ENCODE measurements at regions not wholly inside any gene's neighbourhood (a gene's known extent, or its start where the extent isn't known, plus 50 kb on each side); places are given as distances from the start of the nearest gene placed in this dataset.
"Not testable (repeated sequence)": the region's sequence is repeated elsewhere in the genome, so short reads cannot be mapped to it uniquely, and the experiment has no call there.

DNA sequence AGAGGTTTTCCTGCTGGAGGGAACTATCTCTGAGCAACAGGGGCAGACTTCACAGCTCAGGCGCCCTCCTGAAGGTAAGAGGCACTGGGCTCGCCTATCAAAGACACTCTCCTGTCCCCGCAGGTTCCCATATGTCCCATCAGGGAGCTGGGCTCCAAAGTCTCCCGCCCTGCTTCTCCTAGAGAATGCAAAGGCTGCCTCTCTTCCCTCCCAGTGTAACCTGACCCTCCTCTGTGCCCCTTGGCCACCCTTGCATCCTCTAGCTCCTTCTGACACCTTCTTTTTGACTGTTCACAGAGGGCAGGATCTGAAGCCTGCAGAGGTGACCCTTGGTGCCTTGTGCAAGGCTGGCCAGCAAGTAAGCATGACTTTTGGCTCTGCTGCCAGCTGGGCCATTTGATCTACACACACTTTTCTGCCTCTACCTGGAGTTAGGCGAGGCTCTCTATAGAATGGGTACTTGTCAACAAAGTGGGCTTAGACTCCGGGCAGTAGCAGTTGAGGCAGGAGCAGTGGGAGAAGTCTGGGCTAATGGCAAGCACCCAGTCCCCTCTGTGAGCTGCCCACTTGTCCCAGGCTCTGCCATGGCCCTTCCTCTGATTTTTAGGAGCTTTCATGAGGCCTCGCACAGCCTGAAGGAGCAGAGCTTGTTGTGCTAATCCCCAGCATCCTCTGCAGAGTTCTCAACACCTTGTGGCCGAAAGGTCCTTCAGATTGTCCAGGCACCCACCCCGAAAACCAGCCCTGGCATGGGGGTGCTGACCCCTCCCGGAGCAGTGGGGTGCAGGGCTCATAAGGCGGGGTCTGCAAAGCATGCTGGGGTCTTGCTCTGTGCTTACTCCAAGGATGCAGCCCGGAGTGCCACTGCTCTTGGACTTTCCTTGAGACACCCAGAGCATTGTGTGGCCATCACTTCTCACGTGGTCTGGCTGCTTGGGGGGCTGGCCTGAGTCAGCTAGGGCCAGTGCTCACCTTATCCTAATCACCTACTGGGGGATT is 122.9 kb downstream of the METRNL start:
- no peak for DNase-seq (ENCODE audit: low read depth in 1 of 2, low spot score in 1 of 2)

DNA sequence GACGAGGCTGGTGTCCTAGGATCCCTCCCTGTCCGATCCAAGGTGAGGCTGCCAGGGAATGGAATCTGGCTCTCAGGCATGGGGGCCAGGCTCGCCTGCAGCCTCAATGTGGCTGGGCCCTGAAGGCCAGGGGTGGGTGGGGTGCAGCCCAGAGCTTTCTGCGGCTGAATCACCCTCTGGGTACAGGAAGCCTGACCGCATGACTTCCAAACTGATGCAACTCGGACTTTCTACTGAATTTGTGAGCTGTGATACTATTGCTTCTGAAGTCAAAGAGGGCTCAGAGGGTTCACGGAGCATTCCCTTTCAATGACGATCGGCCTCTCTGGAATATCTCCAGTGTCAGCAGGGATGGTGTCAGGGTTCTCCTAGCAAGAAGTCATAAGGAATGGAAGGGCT is 123.7 kb downstream of the METRNL start:
- DNase-seq (ENCODE audit: low read depth in 1 of 2, low spot score in 1 of 2) = no peak

DNA sequence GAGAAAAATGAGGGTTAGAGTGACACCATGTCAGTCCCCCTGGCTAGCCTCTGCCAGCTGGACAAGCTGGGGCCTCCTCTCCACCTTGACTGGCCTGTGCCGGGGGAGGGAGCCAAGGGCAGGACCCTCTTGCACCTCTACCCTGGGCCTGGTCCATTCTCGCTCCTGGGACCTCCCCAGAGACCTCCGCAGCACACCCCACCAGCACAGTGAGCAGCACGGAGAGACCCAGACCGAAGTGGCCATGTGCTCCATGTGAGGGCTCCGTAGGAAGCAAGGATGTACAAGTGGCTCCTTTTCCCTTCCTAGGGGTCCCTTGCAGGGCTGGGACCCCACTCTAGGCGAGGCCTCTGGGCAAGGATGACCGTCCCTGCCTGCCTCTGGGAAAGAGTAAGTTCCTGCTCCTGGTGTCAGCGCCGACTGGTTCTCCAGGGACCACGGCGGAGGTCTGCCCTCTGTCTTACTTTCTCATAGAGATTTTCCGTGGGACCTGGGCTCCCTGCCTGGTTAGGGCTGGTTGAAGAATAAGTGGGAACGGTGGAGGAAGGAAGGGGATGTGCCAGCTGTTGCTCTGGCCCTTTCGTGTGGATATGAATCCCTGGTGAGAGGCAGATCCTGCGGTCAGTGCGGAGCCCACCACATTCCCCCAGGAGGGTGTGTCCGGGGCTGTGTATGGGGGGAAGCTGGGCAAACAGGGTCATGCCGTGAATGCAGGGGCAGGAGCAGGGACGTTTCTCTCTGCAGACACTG is 124.2 kb downstream of the METRNL start:
- peak in 1 of 2 donors; percentile 3 for DNase-seq (ENCODE audit: low read depth in 1 of 2, low spot score in 1 of 2)

DNA sequence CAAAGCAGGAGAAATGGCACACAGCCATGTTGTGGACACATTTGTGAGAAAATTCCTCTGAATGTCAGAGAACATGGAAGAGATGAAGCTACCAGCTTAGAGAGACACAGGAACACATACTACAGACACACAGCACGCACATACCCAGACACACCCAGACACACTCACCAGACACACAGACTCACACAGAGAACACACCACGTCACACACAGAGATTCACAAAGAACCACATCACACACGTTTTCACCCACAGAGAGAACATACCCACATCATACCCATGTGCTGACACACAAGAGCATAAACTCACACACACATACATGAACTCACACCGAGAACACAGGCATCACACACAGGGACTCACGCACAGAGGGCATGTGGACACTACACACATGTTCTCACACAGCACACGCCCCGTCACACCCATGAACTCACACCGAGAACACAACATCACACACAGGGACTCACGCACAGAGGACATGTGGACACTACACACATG is 124.9 kb downstream of the METRNL start:
- no peak for DNase-seq (ENCODE audit: low read depth in 1 of 2, low spot score in 1 of 2)

DNA sequence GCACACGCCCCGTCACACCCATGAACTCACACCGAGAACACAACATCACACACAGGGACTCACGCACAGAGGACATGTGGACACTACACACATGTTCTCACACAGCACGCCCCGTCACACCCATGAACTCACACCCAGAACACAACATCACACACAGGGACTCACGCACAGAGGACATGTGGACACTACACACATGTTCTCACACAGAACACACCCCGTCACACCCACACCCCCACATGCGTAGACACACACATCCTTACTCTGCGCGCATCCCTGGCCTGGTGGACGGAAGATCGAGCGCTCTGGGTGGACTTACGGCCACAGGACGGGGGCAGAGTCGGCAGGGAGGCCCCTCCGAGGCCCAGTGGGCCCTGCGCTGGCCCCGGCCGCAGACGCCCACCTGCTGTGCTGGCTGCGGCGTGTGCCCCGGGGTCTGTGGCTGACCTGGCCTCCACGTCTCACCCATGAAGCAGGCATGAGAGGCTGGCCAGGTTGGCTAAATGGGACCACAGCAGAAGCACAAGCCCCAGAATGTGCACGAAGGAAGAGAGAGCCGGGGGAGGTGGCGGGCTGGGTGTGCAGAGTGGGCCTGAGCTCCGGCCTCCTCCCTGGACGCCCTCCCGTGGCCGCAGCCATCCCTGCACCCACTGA is 125.5 kb downstream of the METRNL start:
- DNase-seq (ENCODE audit: low read depth in 1 of 2, low spot score in 1 of 2) = not testable (repeated sequence)

DNA sequence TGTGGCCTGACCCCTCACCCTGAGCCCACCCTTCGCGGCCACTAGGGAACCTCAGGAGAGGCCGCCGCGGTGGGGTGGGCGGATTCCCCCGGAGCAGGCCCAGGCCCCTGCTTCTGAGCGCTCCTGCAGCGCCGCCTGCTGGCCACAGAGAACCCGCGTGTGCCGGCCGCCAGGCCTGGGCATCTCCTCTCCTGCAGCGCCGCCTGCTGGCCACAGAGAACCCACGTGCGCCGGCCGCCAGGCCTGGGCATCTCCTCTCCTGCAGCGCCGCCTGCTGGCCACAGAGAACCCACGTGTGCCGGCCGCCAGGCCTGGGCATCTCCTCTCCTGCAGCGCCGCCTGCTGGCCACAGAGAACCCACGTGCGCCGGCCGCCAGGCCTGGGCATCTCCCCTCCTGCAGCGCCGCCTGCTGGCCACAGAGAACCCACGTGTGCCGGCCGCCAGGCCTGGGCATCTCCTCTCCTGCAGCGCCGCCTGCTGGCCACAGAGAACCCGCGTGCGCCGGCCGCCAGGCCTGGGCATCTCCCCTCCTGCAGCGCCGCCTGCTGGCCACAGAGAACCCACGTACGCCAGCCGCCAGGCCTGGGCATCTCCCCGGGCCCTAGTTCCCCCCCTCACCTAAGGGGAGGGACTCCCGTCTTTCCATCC is 126.1 kb downstream of the METRNL start:
- DNase-seq (ENCODE audit: low read depth in 1 of 2, low spot score in 1 of 2) = peak; percentile 13 to 22

DNA sequence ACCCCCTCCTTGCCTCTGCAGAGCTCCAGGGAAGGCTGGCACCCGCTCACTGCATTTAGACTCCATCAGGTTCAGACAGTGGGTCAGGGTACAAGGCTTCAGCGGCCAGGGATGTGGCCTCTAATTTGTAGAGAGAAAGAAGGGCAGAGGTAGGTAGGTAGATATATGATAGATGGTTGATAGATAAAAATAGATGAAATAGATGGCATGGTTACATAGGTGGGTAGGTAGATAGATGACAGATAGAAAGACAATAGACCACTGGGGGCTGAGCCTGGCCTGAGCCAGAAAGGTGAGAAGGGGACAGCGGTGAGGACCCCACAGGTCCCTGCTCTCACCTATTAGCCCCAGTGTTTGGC is 126.6 kb downstream of the METRNL start:
- DNase-seq (ENCODE audit: low read depth in 1 of 2, low spot score in 1 of 2) = not testable (repeated sequence)

DNA sequence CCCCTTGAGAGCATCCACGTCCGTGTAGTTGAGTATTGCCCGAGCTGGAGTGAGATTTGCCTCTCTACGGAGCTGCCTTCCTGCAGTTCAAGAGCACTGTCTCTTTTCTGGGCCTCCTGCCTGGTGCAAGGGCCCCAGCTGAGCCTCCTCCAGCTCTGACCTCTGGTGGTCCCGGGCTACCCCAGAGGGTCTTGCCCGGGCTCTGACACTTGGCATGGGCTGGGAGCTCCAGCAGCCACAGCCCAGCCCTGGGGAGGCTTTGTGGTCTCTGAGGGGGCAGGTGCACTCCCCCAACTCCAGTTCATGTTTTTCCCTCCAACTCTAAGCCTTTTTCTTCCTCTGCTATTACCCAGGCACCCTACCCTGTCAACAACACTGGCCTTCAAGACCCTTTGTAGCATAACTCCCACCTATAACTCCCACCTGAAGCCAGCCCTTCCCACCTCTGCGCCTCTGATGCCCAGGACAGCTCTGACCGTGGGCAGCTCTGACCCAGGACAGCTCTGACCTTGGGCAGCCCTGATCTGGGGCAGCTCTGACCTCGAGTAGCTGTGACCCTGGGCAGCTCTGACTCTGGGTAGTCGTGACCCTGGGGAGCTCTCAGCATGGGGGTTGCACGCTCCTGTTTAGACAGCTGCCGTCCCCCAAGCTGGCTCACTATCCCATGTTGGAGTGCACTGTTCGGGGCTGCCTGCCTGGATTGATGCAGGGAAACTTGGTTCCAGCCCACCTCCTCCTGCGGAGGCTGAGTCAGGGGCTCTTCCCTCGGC is 127.6 kb downstream of the METRNL start:
- DNase-seq (ENCODE audit: low read depth in 1 of 2, low spot score in 1 of 2) = peak in 1 of 2 donors; percentile 2

DNA sequence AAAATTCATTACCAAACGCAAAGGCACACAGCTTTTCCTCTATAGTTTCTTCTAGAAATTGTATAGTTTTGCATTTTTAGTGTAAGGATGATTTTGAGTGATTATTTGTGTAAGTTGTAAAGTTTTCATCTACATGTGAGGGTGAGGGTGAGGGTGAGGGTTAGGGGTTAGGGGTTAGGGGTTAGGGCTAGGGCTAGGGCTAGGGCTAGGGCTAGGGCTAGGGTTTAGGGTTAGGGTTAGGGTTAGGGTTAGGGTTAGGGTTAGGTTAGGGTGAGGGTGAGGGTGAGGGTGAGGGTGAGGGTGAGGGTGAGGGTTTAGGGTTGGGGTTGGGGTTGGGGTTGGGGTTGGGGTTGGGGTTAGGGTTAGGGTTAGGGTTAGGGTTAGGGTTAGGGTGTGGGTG is 167.6 kb downstream of the METRNL start:
- DNase-seq (ENCODE audit: low read depth in 1 of 2, low spot score in 1 of 2) = not testable (repeated sequence)
